Activated T-cell treated with anti-CD3 and anti-CD28 coated beads, Interleukin-2, amount 50 U/mL, for 24 hours (primary cell): ENCODE measurements at regions not wholly inside any gene's neighbourhood (a gene's known extent, or its start where the extent isn't known, plus 50 kb on each side); places are given as distances from the start of the nearest gene placed in this dataset.

Experiments used
- DNase-seq: peaks from one replicate; pipeline ENCODE4 v3.0.0-alpha.2; 2020
- H3K27ac Mint-ChIP-seq: 2 replicates; pipeline ENCODE4 v1.8.0; 2020; ENCODE audit warnings: mild to moderate bottlenecking, mixed read lengths
- H3K27me3 Mint-ChIP-seq: 2 replicates; pipeline ENCODE4 v1.8.0; 2020; ENCODE audit warnings: mixed read lengths
- H3K36me3 Mint-ChIP-seq: 2 replicates; pipeline ENCODE4 v1.8.0; 2020; ENCODE audit warnings: low read depth, mixed read lengths
- H3K4me1 Mint-ChIP-seq: 2 replicates; pipeline ENCODE4 v1.8.0; 2020; ENCODE audit warnings: low read depth, mixed read lengths
- H3K4me3 Mint-ChIP-seq: 2 replicates; pipeline ENCODE4 v1.8.0; 2020; ENCODE audit warnings: mild to moderate bottlenecking, moderate library complexity, mixed read lengths
- H3K9me3 Mint-ChIP-seq: 2 replicates; pipeline ENCODE4 v1.8.0; 2020; ENCODE audit warnings: mixed read lengths

DNA sequence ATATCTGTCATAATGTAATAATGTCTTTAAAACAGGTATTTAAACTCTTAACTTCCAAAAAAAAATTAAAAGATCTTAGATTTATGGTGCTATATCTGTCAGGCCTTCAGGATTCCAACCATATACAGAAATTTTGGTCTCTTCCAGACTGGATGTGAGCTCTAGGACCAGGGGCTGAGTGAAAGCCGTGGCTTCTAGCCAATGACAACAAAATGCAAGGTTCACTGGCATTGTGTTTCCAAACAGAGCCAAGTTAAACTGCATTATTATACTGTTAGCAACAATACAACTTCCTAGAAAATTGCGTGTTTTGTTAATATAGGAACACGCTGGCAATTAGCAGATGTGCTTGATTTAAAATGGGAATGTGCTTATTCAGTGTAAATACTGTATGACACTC, 809.8 kb upstream of the SOX11 start:
- no peak for DNase-seq
- no peaks in the 10 kb centered on the region for H3K4me1 Mint-ChIP-seq
- H3K27ac Mint-ChIP-seq: no peak overlapping the region
- no peak overlapping the region for H3K4me3 Mint-ChIP-seq
- peaks cover 11% of the 10 kb centered on the region for H3K9me3 Mint-ChIP-seq
- no peaks in the 10 kb centered on the region for H3K27me3 Mint-ChIP-seq
- no peaks in the 10 kb centered on the region for H3K36me3 Mint-ChIP-seq

GRCh38 chr2:4882941-4883340, 809.2 kb upstream of the SOX11 start:
- no peak overlapping the region for H3K27ac Mint-ChIP-seq
- DNase-seq: no peak
- no peaks in the 10 kb centered on the region for H3K4me1 Mint-ChIP-seq
- no peaks in the 10 kb centered on the region for H3K36me3 Mint-ChIP-seq
- no peak overlapping the region for H3K4me3 Mint-ChIP-seq
- H3K27me3 Mint-ChIP-seq: no peaks in the 10 kb centered on the region
- H3K9me3 Mint-ChIP-seq: peaks cover 10% of the 10 kb centered on the region

GRCh38 chr2:4883375-4883774, 808.8 kb upstream of the SOX11 start:
- no peaks in the 10 kb centered on the region for H3K36me3 Mint-ChIP-seq
- H3K27me3 Mint-ChIP-seq: no peaks in the 10 kb centered on the region
- H3K27ac Mint-ChIP-seq: no peak overlapping the region
- no peak for DNase-seq
- H3K9me3 Mint-ChIP-seq: peaks cover 10% of the 10 kb centered on the region
- H3K4me3 Mint-ChIP-seq: no peak overlapping the region
- H3K4me1 Mint-ChIP-seq: no peaks in the 10 kb centered on the region

GRCh38 chr2:4884117-4884571, 808.0 kb upstream of the SOX11 start:
- H3K27ac Mint-ChIP-seq: no peak overlapping the region
- H3K36me3 Mint-ChIP-seq: no peaks in the 10 kb centered on the region
- no peak overlapping the region for H3K4me3 Mint-ChIP-seq
- H3K27me3 Mint-ChIP-seq: no peaks in the 10 kb centered on the region
- DNase-seq: no peak
- H3K9me3 Mint-ChIP-seq: peaks cover 10% of the 10 kb centered on the region
- no peaks in the 10 kb centered on the region for H3K4me1 Mint-ChIP-seq

DNA sequence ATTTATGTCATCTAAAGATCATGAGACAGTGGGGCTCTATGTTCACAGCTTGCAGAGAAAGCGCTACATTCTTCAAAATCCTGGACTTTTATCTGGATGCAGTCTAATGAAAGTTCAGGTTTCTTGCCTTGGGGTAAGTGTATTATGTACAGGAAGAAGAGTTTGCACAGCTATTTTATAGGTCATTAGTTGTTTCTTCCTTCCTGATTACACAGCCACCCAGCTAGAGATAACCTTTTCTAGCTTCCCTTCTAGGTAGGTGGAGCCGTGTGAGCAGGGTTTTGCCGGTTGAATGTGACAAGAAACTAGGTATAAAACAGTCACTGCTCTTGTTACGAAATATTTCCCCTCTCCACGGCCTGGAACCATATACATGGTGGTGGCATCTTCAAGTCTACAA, 800.8 kb upstream of the SOX11 start:
- Mint-ChIP-seq H3K9me3 (peaks cover 7% of the 10 kb centered on the region), H3K4me1 (no peaks in the 10 kb centered on the region), H3K27ac (no peak overlapping the region), H3K4me3 (no peak overlapping the region), H3K36me3 (no peaks in the 10 kb centered on the region), H3K27me3 (no peaks in the 10 kb centered on the region)
- no peak for DNase-seq

DNA sequence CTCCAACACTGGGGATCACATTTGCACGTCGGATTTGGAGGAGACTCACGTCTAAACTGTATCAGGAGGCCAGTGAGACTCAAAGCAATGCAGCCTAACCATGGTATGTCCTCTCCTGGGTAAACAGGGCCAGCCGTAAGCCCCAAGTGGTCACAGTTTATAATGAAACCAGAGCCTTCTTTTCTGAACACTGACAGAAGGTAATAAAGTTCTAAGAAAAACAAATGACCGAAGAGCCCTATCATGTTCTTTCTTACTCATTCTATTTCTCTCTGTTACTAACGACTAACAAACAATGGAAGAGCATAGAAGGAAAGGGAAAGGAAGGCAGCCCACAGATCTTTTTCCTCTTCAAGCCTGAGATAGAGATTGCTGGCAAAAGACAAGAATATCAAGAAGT, 796.8 kb upstream of the SOX11 start:
- Mint-ChIP-seq H3K4me1 (no peaks in the 10 kb centered on the region), H3K4me3 (no peak overlapping the region), H3K9me3 (peaks cover 16% of the 10 kb centered on the region), H3K27ac (no peak overlapping the region), H3K27me3 (no peaks in the 10 kb centered on the region), H3K36me3 (no peaks in the 10 kb centered on the region)
- no peak for DNase-seq

DNA sequence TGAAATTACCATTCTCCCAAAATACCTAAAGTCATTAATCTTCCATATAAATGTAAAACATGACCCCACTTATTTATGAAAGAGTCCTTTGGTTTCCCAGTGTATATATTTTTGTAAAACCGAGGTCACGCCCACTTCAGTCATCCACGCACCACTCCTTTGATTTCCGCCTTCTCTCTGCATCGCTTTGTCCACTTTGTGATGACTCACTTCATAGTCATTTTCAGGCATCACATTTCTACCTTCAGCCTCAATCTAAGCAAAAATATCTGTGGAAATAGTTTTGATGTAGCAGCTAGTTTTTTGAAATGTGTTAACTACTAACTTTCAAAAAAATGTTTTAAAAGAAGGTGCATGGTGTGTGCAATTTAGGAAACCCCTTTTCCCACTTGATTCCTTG, 793.5 kb upstream of the SOX11 start:
- H3K27ac Mint-ChIP-seq: no peak overlapping the region
- H3K27me3 Mint-ChIP-seq: no peaks in the 10 kb centered on the region

DNA sequence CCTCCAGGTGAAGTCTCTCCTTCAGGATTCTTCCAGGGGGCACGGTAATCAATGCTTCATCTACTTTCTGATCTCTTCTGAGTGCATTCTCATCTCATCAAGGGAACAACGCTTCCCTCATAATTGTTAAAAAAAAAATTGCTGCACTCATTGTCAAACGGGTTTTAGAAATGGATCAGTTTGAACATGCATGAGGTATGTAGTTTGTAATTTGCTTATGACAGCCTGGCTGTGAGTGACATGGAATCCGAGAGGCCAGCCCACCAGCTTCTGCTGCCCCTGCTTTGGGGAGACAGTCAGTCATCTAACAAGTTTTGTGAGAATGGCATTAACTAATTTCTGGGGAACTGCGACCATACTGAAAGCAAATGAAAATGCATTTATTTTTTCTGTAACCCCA, 791.9 kb upstream of the SOX11 start:
- H3K27ac Mint-ChIP-seq: no peak overlapping the region
- no peaks in the 10 kb centered on the region for H3K27me3 Mint-ChIP-seq
- H3K36me3 Mint-ChIP-seq: no peaks in the 10 kb centered on the region
- H3K9me3 Mint-ChIP-seq: peaks cover 17% of the 10 kb centered on the region
- no peaks in the 10 kb centered on the region for H3K4me1 Mint-ChIP-seq
- no peak for DNase-seq
- no peak overlapping the region for H3K4me3 Mint-ChIP-seq

More for the DNA sequence above, 793.5 kb upstream of the SOX11 start:
- H3K9me3 Mint-ChIP-seq: peaks cover 21% of the 10 kb centered on the region
- no peaks in the 10 kb centered on the region for H3K36me3 Mint-ChIP-seq
- H3K4me1 Mint-ChIP-seq: no peaks in the 10 kb centered on the region
- DNase-seq: no peak
- no peak overlapping the region for H3K4me3 Mint-ChIP-seq

- Mint-ChIP-seq H3K4me3 (no peak overlapping the region), H3K9me3 (peaks cover 19% of the 10 kb centered on the region), H3K27ac (no peak overlapping the region), H3K27me3 (no peaks in the 10 kb centered on the region), H3K4me1 (no peaks in the 10 kb centered on the region), H3K36me3 (no peaks in the 10 kb centered on the region)
- DNase-seq: no peak
Observed at GRCh38 chr2:4900861-4901770, 791.1 kb upstream of the SOX11 start.

DNA sequence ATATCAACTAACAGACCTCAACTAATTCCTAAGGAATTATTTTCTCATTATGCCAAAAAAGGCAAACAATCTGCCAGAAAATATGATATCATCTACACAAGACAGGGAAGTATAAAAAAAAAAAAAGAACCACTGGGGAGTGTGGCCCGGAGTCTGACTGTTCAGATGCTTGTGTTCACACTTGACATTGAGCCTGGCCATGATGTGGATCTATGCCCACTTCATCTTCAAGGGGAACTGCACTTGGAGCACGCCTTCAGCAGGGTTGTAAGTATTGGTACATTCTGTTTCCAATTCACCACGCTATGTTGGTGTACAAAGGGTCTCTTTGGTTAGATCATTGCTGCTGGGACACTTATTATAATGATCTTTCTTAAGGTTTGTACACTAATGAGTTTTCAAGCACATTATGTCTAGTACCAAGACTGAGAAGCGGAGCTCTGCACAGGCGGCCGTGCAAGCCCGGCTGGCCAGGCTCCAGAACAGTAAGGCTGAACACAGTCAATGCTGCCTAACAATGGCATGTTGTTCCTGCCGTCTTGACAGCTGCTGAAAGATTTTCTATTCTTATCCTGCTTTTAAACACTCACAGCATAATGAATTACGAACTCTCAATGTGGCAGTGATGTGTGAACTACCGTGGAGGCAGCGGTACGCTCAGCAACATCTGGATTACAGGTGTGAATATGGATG, 788.4 kb upstream of the SOX11 start:
- H3K27me3 Mint-ChIP-seq: no peaks in the 10 kb centered on the region
- no peak overlapping the region for H3K4me3 Mint-ChIP-seq
- no peak for DNase-seq
- peaks cover 19% of the 10 kb centered on the region for H3K9me3 Mint-ChIP-seq
- no peak overlapping the region for H3K27ac Mint-ChIP-seq
- no peaks in the 10 kb centered on the region for H3K36me3 Mint-ChIP-seq
- no peaks in the 10 kb centered on the region for H3K4me1 Mint-ChIP-seq

DNA sequence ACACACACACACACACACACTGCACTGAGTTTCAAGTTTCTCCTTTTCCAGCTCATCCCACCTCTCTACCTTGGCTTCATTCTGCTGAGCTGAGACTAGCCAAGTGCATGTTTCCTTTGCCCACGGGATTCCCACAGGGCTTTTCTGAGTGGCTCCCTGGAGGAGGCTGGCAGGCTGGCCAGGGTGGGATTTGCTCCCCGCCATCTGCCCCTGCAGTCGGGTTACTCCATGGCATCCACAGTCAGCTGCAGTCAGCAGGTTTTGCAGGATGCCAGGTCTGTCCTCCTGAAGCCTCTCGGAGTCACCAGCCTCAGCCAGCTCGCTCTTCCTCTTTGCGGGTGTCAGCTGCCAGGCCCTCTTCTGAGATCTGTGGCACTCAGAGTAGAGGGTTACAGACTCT, 783.7 kb upstream of the SOX11 start:
- Mint-ChIP-seq H3K27ac (no peak overlapping the region), H3K36me3 (no peaks in the 10 kb centered on the region), H3K27me3 (no peaks in the 10 kb centered on the region), H3K4me3 (no peak overlapping the region), H3K4me1 (no peaks in the 10 kb centered on the region), H3K9me3 (peaks cover 17% of the 10 kb centered on the region)
- DNase-seq: no peak

- H3K4me1 Mint-ChIP-seq: no peaks in the 10 kb centered on the region
- peaks cover 16% of the 10 kb centered on the region for H3K9me3 Mint-ChIP-seq
- no peak overlapping the region for H3K27ac Mint-ChIP-seq
- no peaks in the 10 kb centered on the region for H3K27me3 Mint-ChIP-seq
- no peak overlapping the region for H3K4me3 Mint-ChIP-seq
- no peak for DNase-seq
- H3K36me3 Mint-ChIP-seq: no peaks in the 10 kb centered on the region
Observed at GRCh38 chr2:4909346-4910009, 782.7 kb upstream of the SOX11 start.

DNA sequence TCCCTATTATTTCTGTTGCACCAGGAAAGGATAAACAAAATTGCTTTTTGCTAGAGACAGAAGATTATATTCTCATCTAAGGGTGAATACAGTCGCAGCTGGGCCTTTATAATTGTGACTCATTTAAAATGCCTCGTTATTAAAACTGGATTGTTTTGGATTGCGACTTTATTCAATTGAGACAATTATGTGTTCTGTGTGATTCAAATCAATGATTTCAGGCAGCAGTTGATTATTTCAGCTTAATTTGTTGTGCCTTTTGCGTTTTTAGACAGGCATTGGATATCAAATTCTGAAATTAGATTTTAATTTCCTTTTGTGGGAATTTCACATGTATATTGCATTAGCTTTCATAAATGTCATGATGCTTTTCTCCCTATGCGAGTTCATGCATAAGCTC, 778.1 kb upstream of the SOX11 start:
- DNase-seq: no peak
- Mint-ChIP-seq H3K9me3 (peaks cover 7% of the 10 kb centered on the region), H3K4me1 (no peaks in the 10 kb centered on the region), H3K36me3 (no peaks in the 10 kb centered on the region), H3K4me3 (no peak overlapping the region), H3K27me3 (no peaks in the 10 kb centered on the region), H3K27ac (no peak overlapping the region)

DNA sequence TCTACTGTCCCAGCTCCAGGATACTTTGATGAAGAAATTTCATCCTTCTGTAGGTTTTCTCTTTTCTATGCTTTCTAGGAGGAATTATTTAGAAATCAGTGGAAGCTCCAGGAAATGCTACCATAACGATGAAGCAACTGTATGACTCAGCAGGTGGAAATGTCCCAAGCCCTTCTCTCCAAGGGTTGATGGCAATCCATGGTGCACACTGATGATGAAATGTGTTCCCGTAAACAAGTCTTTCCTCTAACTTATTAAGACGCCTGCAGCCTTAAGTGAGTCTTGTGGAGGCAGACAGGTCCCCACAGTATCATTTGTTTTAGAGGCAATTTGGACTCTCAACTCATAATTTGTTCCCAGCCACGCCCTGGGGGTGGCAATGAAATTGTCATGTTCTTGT, 777.6 kb upstream of the SOX11 start:
- H3K27ac Mint-ChIP-seq: no peak overlapping the region
- no peaks in the 10 kb centered on the region for H3K4me1 Mint-ChIP-seq
- H3K9me3 Mint-ChIP-seq: peaks cover 6% of the 10 kb centered on the region
- H3K27me3 Mint-ChIP-seq: no peaks in the 10 kb centered on the region
- no peak for DNase-seq
- no peak overlapping the region for H3K4me3 Mint-ChIP-seq
- H3K36me3 Mint-ChIP-seq: no peaks in the 10 kb centered on the region

- Mint-ChIP-seq H3K4me3 (no peak overlapping the region), H3K27ac (no peak overlapping the region), H3K9me3 (peaks cover 6% of the 10 kb centered on the region), H3K36me3 (no peaks in the 10 kb centered on the region), H3K27me3 (no peaks in the 10 kb centered on the region), H3K4me1 (no peaks in the 10 kb centered on the region)
- no peak for DNase-seq
Observed at GRCh38 chr2:4915357-4915756, 776.8 kb upstream of the SOX11 start.
